Neutrophil (primary cell): ENCODE measurements at regions not wholly inside any gene's neighbourhood (a gene's known extent, or its start where the extent isn't known, plus 50 kb on each side); places are given as distances from the start of the nearest gene placed in this dataset.

Experiments used
- H3K27ac ChIP-seq: fragments of 200-600 bp; sonication (generic); 2 replicates; pipeline ENCODE4 v1.5.1; 2016; ENCODE audit warnings: mild to moderate bottlenecking, moderate library complexity
- H3K27me3 ChIP-seq: fragments of 200-600 bp; sonication (generic); 2 replicates; pipeline ENCODE4 v1.6.0; 2016; ENCODE audit warnings: mild to moderate bottlenecking
- H3K36me3 ChIP-seq: fragments of 200-600 bp; sonication (generic); 2 replicates; pipeline ENCODE4 v1.5.1; 2017
- H3K4me1 ChIP-seq, 2 experiments: fragments of 200-600 bp in 1 of 2; sonication (generic) in 1 of 2; 1 replicate in 1 of 2; 2 replicates in 1 of 2; pipeline versions ENCODE4 v1.5.1 to v1.6.1; 2013 to 2016; ENCODE audit warnings: low read depth in 1 of 2, low read length in 1 of 2, mild to moderate bottlenecking in 1 of 2, moderate library complexity in 1 of 2; ENCODE audit not compliant: control insufficient read depth in 1 of 2, insufficient read depth in 1 of 2
- H3K4me3 ChIP-seq, 2 experiments: fragments of 200-600 bp in 1 of 2; sonication (generic) in 1 of 2; 1 replicate in 1 of 2; 2 replicates in 1 of 2; pipeline ENCODE4 v1.5.1; 2013 to 2016; ENCODE audit warnings: low read depth in 1 of 2, low read length in 1 of 2, mild to moderate bottlenecking in 1 of 2, moderate library complexity in 1 of 2
- H3K9me3 ChIP-seq: fragments of 200-600 bp; sonication (generic); 2 replicates; pipeline ENCODE4 v1.5.1; 2016
- CTCF ChIP-seq: fragments of 200-600 bp; sonication (generic); IDR thresholded peaks from 2 replicates; pipeline ENCODE4 v1.5.1; 2016; ENCODE audit warnings: antibody characterized with exemption

- Histone ChIP-seq H3K27me3 (no peaks in the 10 kb centered on the region), H3K27ac (no peak overlapping the region), H3K9me3 (no peaks in the 10 kb centered on the region), H3K4me3 (no peak overlapping the region), H3K36me3 (no peaks in the 10 kb centered on the region), H3K4me1 (no peaks in the 10 kb centered on the region)
- TF ChIP-seq CTCF = no peak
Measured at GRCh38 chr3:22245811-22246583, 495.0 kb upstream of the ZNF385D start.

- Histone ChIP-seq H3K36me3 (no peaks in the 10 kb centered on the region), H3K27ac (no peak overlapping the region), H3K4me3 (no peak overlapping the region), H3K27me3 (no peaks in the 10 kb centered on the region), H3K4me1 (no peaks in the 10 kb centered on the region), H3K9me3 (no peaks in the 10 kb centered on the region)
- TF ChIP-seq CTCF = no peak
Measured at GRCh38 chr3:22249658-22250057, 498.6 kb upstream of the ZNF385D start.

- H3K4me3 ChIP-seq = no peak overlapping the region
- no peak for TF ChIP-seq CTCF
- no peaks in the 10 kb centered on the region for H3K36me3 ChIP-seq
- H3K4me1 ChIP-seq = no peaks in the 10 kb centered on the region
- H3K9me3 ChIP-seq = no peaks in the 10 kb centered on the region
- H3K27ac ChIP-seq = no peak overlapping the region
- no peaks in the 10 kb centered on the region for H3K27me3 ChIP-seq
Measured at GRCh38 chr3:22257252-22257651, 506.2 kb upstream of the ZNF385D start.

GRCh38 chr3:22262386-22262785 lies 511.4 kb upstream of the ZNF385D start:
- H3K27me3 ChIP-seq = no peaks in the 10 kb centered on the region
- no peaks in the 10 kb centered on the region for H3K4me1 ChIP-seq
- no peak overlapping the region for H3K27ac ChIP-seq
- TF ChIP-seq CTCF = no peak
- H3K4me3 ChIP-seq = no peak overlapping the region
- no peaks in the 10 kb centered on the region for H3K9me3 ChIP-seq
- H3K36me3 ChIP-seq = no peaks in the 10 kb centered on the region

GRCh38 chr3:22263042-22263441 lies 512.0 kb upstream of the ZNF385D start:
- H3K36me3 ChIP-seq = no peaks in the 10 kb centered on the region
- H3K4me1 ChIP-seq = no peaks in the 10 kb centered on the region
- H3K4me3 ChIP-seq = no peak overlapping the region
- H3K27ac ChIP-seq = no peak overlapping the region
- no peak for TF ChIP-seq CTCF
- no peaks in the 10 kb centered on the region for H3K27me3 ChIP-seq
- no peaks in the 10 kb centered on the region for H3K9me3 ChIP-seq
